ENCODE measurements at regions not wholly inside any gene's neighbourhood (a gene's known extent, or its start where the extent isn't known, plus 50 kb on each side); places are given as distances from the start of the nearest gene placed in this dataset.

- Mint-ChIP-seq H3K27me3 (no peaks in the 10 kb centered on the region), H3K36me3 (no peaks in the 10 kb centered on the region), H3K4me1 (no peaks in the 10 kb centered on the region), H3K9me3 (peaks cover 3% of the 10 kb centered on the region), H3K27ac (no peak overlapping the region), H3K4me3 (no peak overlapping the region)
- no peak for ATAC-seq (ENCODE audit: low read depth)
- DNase-seq (ENCODE audit: low spot score in 2 of 2) = no peak
These were observed 233.7 kb upstream of the IRX5 start for GRCh38 chr16:54696970-54697369.

DNA sequence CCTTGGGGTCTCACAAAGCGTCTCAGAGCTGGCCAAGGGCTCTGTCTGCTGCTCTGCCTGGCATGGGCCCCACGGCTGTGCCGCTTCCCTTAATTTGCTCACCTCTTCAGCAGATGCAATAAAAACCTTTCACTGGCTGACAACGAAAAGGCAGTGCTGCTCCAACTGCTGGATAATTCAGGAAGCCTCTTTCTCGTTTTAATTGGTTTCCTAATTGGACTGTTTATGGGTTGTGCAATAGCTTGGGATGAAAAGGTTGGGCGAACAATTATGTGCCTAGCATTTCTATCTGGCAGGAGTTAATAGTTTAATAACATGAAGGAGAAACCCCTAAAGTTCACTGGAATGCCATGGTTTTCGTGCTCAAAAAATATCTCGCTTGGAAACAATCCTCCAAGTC lies 234.1 kb upstream of the IRX5 start:
- no peak for ATAC-seq (ENCODE audit: low read depth)
- Mint-ChIP-seq H3K27ac (no peak overlapping the region), H3K4me3 (no peak overlapping the region), H3K27me3 (no peaks in the 10 kb centered on the region), H3K9me3 (peaks cover 3% of the 10 kb centered on the region), H3K36me3 (no peaks in the 10 kb centered on the region), H3K4me1 (no peaks in the 10 kb centered on the region)
- no peak for DNase-seq (ENCODE audit: low spot score in 2 of 2)

DNA sequence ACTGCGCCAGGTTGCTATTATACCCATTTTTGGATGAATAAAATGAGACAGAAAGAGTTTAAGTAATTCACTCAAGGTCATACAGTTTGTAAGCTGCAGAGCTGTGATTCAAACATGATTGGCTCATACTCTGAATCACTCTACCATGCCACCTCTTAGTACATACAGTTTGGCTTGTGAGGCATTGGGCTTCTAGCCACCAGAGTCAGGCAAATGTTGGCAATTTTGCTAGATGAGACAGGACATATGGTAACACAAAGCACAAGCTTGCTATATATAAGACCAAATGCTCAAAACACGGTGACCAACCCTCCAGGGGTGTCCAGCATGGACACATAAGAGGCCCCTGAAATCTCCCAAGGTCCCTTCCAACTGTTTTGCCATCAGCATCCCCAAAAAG lies 236.0 kb upstream of the IRX5 start:
- Mint-ChIP-seq H3K36me3 (no peaks in the 10 kb centered on the region), H3K27me3 (no peaks in the 10 kb centered on the region)

GRCh38 chr16:54693864-54694263 lies 236.8 kb upstream of the IRX5 start:
- no peaks in the 10 kb centered on the region for H3K36me3 Mint-ChIP-seq
- no peaks in the 10 kb centered on the region for H3K27me3 Mint-ChIP-seq
- H3K4me3 Mint-ChIP-seq = no peak overlapping the region
- no peak for ATAC-seq (ENCODE audit: low read depth)
- no peaks in the 10 kb centered on the region for H3K4me1 Mint-ChIP-seq
- H3K9me3 Mint-ChIP-seq = no peaks in the 10 kb centered on the region
- no peak overlapping the region for H3K27ac Mint-ChIP-seq
- no peak for DNase-seq (ENCODE audit: low spot score in 2 of 2)

More for the DNA sequence above, 236.0 kb upstream of the IRX5 start:
- no peak for DNase-seq (ENCODE audit: low spot score in 2 of 2)
- H3K4me3 Mint-ChIP-seq = no peak overlapping the region
- no peaks in the 10 kb centered on the region for H3K9me3 Mint-ChIP-seq
- no peaks in the 10 kb centered on the region for H3K4me1 Mint-ChIP-seq
- H3K27ac Mint-ChIP-seq = no peak overlapping the region
- no peak for ATAC-seq (ENCODE audit: low read depth)

- H3K4me3 Mint-ChIP-seq = no peak overlapping the region
- no peak overlapping the region for H3K27ac Mint-ChIP-seq
These were observed 240.0 kb upstream of the IRX5 start for GRCh38 chr16:54690710-54691109.

DNA sequence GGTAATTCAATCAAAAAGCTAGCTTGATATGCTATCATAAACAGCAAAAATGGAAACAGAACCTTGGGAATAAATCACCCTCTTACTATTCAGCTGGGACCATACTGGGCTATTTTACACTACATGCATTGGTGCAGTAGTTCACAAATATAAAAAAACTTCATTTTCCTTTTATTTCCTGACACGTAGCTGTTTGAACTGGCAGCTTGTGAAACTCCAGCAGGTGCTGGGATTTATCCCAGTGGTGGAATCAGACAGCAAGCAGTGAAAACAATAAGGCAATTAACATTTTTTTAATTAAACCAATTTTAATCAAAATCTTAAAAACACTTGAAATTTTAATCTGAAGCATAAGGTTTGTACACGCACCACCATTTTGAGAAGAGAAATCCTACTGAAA lies 240.4 kb upstream of the IRX5 start:
- no peaks in the 10 kb centered on the region for H3K4me1 Mint-ChIP-seq
- no peak overlapping the region for H3K27ac Mint-ChIP-seq
- no peak overlapping the region for H3K4me3 Mint-ChIP-seq
- no peak for DNase-seq (ENCODE audit: low spot score in 2 of 2)
- H3K27me3 Mint-ChIP-seq = no peaks in the 10 kb centered on the region
- peaks cover 4% of the 10 kb centered on the region for H3K9me3 Mint-ChIP-seq
- H3K36me3 Mint-ChIP-seq = no peaks in the 10 kb centered on the region
- ATAC-seq (ENCODE audit: low read depth) = no peak

More at GRCh38 chr16:54690710-54691109, 240.0 kb upstream of the IRX5 start:
- Mint-ChIP-seq H3K27me3 (no peaks in the 10 kb centered on the region), H3K9me3 (peaks cover 4% of the 10 kb centered on the region), H3K4me1 (no peaks in the 10 kb centered on the region), H3K36me3 (no peaks in the 10 kb centered on the region)
- no peak for DNase-seq (ENCODE audit: low spot score in 2 of 2)
- no peak for ATAC-seq (ENCODE audit: low read depth)

- DNase-seq (ENCODE audit: low spot score in 2 of 2) (no peak), ATAC-seq (ENCODE audit: low read depth) (no peak)
- Mint-ChIP-seq H3K27me3 (peaks cover 1% of the 10 kb centered on the region), H3K27ac (no peak overlapping the region), H3K4me1 (no peaks in the 10 kb centered on the region), H3K4me3 (no peak overlapping the region), H3K9me3 (peaks cover 4% of the 10 kb centered on the region), H3K36me3 (no peaks in the 10 kb centered on the region)
These were observed 241.4 kb upstream of the IRX5 start for GRCh38 chr16:54689072-54689865.

GRCh38 chr16:54688339-54688738 lies 242.3 kb upstream of the IRX5 start:
- H3K4me3 Mint-ChIP-seq = no peak overlapping the region
- no peaks in the 10 kb centered on the region for H3K4me1 Mint-ChIP-seq
- H3K27me3 Mint-ChIP-seq = peaks cover 2% of the 10 kb centered on the region
- no peak for DNase-seq (ENCODE audit: low spot score in 2 of 2)
- H3K36me3 Mint-ChIP-seq = no peaks in the 10 kb centered on the region
- peaks cover 4% of the 10 kb centered on the region for H3K9me3 Mint-ChIP-seq
- no peak for ATAC-seq (ENCODE audit: low read depth)
- H3K27ac Mint-ChIP-seq = no peak overlapping the region

GRCh38 chr16:54687043-54687899 lies 243.4 kb upstream of the IRX5 start:
- DNase-seq (ENCODE audit: low spot score in 2 of 2) (no peak), ATAC-seq (ENCODE audit: low read depth) (no peak)
- H3K4me3 Mint-ChIP-seq = no peak overlapping the region
- H3K27me3 Mint-ChIP-seq = peaks cover 2% of the 10 kb centered on the region
- H3K9me3 Mint-ChIP-seq = peaks cover 4% of the 10 kb centered on the region
- no peaks in the 10 kb centered on the region for H3K4me1 Mint-ChIP-seq
- H3K36me3 Mint-ChIP-seq = no peaks in the 10 kb centered on the region
- no peak overlapping the region for H3K27ac Mint-ChIP-seq

- Mint-ChIP-seq H3K4me1 (no peaks in the 10 kb centered on the region), H3K9me3 (peaks cover 4% of the 10 kb centered on the region), H3K4me3 (no peak overlapping the region), H3K36me3 (no peaks in the 10 kb centered on the region), H3K27me3 (peaks cover 2% of the 10 kb centered on the region), H3K27ac (no peak overlapping the region)
- no peak for ATAC-seq (ENCODE audit: low read depth)
- DNase-seq (ENCODE audit: low spot score in 2 of 2) = no peak
These were observed 245.0 kb upstream of the IRX5 start for GRCh38 chr16:54685682-54686081.

- no peaks in the 10 kb centered on the region for H3K9me3 Mint-ChIP-seq
- DNase-seq (ENCODE audit: low spot score in 2 of 2) (no peak), ATAC-seq (ENCODE audit: low read depth) (no peak)
- H3K27me3 Mint-ChIP-seq = peaks cover 2% of the 10 kb centered on the region
- H3K4me1 Mint-ChIP-seq = no peaks in the 10 kb centered on the region
- H3K4me3 Mint-ChIP-seq = no peak overlapping the region
- H3K36me3 Mint-ChIP-seq = no peaks in the 10 kb centered on the region
- no peak overlapping the region for H3K27ac Mint-ChIP-seq
These were observed 251.1 kb upstream of the IRX5 start for GRCh38 chr16:54679531-54679930.

- H3K9me3 Mint-ChIP-seq = no peaks in the 10 kb centered on the region
- no peaks in the 10 kb centered on the region for H3K27me3 Mint-ChIP-seq
- H3K27ac Mint-ChIP-seq = no peak overlapping the region
- H3K4me1 Mint-ChIP-seq = no peaks in the 10 kb centered on the region
- no peak for ATAC-seq (ENCODE audit: low read depth)
- no peak overlapping the region for H3K4me3 Mint-ChIP-seq
- H3K36me3 Mint-ChIP-seq = no peaks in the 10 kb centered on the region
- no peak for DNase-seq (ENCODE audit: low spot score in 2 of 2)
These were observed 253.2 kb upstream of the IRX5 start for GRCh38 chr16:54677308-54677950.

DNA sequence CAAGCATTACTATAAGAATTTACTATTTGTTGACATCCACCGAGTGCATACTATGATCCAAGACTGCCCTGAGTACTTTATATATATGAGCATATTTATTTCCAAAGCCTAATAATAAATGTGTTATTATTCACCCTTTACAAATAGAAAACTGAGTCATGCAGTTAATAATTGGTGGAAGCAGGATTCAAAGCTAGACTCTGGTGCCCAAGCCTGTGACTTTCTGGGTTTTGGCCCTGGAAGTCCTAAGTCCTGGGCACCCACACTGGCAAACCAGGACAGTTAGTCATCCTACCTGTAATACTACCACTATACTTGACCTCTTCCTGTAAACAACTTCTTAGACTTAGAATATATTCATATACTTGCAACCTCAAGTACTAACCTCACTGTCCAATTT lies 257.4 kb upstream of the IRX5 start:
- Mint-ChIP-seq H3K36me3 (no peaks in the 10 kb centered on the region), H3K4me1 (no peaks in the 10 kb centered on the region), H3K27ac (no peak overlapping the region), H3K4me3 (no peak overlapping the region), H3K27me3 (no peaks in the 10 kb centered on the region), H3K9me3 (no peaks in the 10 kb centered on the region)
- no peak for DNase-seq (ENCODE audit: low spot score in 2 of 2)
- ATAC-seq (ENCODE audit: low read depth) = no peak

DNA sequence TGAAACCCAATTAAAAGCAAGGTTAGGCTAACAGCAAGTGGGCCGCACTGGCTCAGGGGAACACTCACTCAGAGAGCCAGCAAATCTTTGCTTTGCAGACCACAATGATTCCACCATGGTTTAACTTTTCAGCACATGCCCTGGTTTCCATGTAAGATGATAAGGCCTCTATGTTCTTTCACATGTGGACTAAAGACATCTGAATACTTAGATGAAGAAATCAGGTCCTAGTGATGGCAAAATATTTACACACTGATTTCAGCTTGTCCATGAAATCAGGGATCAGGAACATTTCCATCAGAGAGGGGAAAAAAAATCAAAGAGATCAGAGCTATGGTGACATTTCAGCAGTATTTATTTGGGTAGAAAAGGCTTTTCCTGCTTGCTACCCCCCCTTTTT lies 258.2 kb upstream of the IRX5 start:
- H3K27me3 Mint-ChIP-seq = no peaks in the 10 kb centered on the region
- H3K4me1 Mint-ChIP-seq = no peaks in the 10 kb centered on the region

More for the DNA sequence above, 258.2 kb upstream of the IRX5 start:
- Mint-ChIP-seq H3K4me3 (no peak overlapping the region), H3K9me3 (no peaks in the 10 kb centered on the region), H3K36me3 (no peaks in the 10 kb centered on the region), H3K27ac (no peak overlapping the region)
- no peak for DNase-seq (ENCODE audit: low spot score in 2 of 2)
- ATAC-seq (ENCODE audit: low read depth) = no peak
